HG03439 (cell line): ENCODE measurements at regions not wholly inside any gene's neighbourhood (a gene's known extent, or its start where the extent isn't known, plus 50 kb on each side); places are given as distances from the start of the nearest gene placed in this dataset.

ENCODE experiments used
- ATAC-seq: cut with Tn5 transposase; IDR thresholded peaks from one replicate; pipeline ENCODE4 v1.9.1; 2021; ENCODE audit warnings: mild to moderate bottlenecking, moderate library complexity; ENCODE audit not compliant: unreplicated experiment

DNA sequence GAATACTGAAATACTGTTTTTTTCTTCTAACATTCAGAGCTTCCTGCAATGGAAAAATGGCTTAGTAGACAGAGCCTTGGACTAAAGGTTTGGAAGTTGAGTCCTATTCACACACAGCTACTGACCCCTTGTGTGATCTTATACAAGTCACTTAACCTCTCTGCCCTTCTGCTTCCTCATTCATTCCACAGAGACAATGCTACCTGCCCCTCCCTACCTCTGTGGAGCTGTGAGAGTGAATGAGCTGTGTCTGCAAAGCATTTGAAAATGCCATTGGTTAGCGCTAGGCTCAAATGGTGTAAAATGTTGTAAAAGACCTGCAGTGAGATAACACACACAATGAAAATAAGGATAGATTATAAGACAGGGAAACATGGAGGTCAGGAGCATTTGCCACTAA is 214.4 kb downstream of the BARHL2 start:
- ATAC-seq: no peak

DNA sequence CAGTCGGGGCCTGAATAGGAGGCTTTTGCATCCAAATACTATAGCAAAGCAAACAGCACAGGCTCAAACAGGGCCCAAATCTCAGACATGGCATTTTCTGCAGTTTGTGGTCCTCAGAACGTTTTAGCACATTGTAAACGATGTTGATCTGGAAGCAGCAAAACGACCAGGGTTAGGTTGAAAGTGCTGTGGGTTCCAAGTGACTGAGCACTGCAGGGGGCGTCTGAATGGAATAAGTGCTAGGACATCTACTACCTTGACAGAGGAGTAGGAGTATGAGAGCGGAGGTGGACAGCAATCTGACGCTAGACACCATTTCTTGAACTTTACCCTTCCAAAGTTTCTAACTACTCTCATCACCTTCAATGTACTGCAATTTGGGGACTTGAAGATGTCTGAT is 214.9 kb downstream of the BARHL2 start:
- no peak for ATAC-seq

DNA sequence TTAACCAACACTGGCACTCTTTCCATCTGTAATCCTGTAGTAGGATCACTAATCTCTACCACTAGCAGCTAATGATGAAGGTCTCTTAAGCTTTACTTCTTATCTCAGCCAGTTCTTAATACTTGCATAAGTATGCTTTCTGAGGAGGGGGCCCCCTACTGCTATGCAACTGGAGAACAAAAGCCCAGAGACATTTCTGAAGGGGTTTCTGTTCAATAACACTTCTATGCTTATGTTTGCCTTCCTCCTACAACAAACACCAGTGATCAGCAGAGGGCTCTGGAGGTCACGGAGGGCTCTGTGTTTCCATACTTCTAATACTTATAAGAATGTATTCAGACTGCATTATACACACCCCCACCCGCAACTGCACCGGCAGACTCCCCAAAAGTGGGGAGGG is 215.8 kb downstream of the BARHL2 start:
- no peak for ATAC-seq

GRCh38 chr1:90494748-90495282 is 222.3 kb downstream of the BARHL2 start:
- no peak for ATAC-seq

DNA sequence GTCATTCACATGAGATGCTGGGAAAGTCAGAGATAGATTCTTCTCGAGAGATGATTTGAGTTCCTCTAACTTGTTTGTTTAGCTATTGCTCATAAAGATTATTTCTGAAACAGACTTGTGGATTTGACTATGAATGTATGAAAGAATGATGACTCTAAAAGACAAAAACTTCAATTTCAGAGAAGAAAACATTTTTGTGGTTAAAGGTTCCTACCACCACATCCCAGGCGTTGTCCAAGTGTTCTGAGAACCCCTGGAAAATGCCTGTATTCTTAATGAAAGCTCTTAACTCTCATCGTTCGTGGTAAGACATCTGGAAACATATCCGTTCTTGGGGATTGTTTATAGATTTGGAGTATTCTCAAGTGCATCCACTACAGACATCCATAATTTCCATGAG is 228.7 kb downstream of the BARHL2 start:
- no peak for ATAC-seq

DNA sequence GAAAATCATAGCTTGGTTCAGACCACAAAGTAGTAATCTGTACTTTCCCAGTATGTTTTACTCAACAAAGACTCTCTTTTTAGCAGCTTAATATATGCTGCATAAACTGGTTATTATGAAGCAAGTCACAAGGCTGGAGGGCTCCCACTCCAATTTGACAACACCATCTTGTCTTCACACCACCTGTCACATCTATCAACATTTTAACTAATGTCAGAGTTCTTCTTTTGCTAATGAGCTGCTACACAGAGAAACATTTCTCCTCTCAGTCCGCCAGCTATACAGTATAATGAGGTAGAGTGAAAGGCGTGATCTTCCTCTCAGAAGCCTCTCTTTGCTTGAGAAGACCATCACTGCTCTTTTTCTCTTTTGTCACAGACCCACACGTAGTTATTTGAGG is 230.1 kb downstream of the BARHL2 start:
- no peak for ATAC-seq

- ATAC-seq: no peak
Observed at GRCh38 chr1:90486134-90486824, 230.8 kb downstream of the BARHL2 start.

DNA sequence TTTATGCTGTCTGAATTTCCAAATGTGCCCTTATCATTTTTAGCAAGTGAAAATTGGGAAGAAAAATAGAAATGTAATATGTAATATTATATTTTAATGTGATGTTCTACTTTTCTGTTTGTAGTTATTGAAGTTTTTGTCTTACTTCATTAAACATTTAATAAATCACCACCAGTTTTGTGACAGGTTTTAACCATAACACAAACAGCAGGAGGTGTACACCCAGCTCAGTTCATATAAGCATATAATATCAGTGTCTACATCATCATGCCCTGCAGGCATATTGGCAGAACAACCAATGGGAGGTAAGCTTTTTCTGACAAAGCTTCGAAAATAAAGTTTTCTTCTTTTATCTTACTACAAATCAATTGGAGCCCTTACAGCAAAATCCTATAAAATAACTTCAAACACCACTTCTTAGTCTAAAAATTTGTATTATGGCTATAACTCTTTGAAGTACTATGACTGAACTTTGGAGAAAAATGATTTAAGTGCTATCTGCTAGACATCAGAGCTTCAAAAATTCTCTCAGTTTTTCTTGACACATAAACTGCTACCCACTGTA is 236.7 kb downstream of the BARHL2 start:
- no peak for ATAC-seq

DNA sequence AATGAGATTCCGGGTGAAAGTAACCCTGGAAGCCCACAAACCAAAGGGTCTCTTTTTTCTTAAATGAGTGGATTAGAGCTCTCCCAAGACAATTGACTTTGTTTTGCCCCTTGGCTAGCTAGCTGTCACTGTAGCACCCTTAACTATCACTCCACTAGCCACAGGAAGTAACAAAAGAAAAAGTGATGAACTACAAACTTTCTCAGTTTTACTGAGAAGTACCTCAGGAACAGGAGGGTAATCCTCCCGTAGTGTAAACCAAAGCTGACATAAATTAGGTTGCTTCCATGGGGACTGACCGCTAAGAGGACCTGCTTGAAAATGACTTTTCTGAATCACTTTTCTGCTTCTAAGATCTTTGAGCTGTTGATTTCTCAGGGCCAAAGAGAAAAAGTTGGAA is 240.1 kb downstream of the BARHL2 start:
- no peak for ATAC-seq

GRCh38 chr1:90476411-90476810 is 240.7 kb downstream of the BARHL2 start:
- ATAC-seq: no peak

GRCh38 chr1:90475631-90476030 is 241.5 kb downstream of the BARHL2 start:
- no peak for ATAC-seq

DNA sequence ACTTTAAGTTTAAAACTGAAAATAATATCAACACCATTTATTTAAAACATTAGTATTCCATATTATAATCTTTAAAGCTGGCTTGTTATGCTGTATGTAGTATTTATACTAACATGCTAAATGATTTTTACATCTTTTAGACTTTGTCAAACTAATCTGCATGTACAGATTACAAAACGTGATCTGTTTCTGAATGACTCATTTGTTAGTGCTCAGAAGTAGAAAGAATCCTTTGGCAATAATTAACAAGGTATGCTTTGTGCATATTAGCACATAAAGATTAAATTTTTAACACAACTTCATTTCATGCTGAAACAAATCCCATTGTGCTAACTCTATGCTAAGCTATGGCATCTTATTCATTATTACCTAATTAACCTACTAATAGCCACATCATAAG is 242.4 kb downstream of the BARHL2 start:
- ATAC-seq: no peak

DNA sequence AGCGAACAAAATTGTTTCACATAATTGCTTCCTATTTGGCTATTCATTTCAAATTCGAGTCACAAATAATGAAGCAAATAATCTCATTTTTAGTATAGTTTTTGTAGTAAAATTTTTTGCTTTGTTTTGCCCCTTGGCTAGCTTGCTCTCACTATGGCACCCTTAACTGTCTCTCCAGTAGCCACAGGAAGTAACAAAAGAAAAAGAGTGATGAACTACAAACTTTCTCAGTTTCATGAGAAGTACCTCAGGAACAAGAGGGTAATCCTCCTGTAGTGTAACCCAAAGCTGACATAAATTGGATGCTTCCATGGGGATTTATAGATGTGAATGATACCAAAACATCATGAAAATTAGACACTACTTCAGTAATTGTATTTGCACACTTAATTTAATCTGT is 242.9 kb downstream of the BARHL2 start:
- no peak for ATAC-seq

DNA sequence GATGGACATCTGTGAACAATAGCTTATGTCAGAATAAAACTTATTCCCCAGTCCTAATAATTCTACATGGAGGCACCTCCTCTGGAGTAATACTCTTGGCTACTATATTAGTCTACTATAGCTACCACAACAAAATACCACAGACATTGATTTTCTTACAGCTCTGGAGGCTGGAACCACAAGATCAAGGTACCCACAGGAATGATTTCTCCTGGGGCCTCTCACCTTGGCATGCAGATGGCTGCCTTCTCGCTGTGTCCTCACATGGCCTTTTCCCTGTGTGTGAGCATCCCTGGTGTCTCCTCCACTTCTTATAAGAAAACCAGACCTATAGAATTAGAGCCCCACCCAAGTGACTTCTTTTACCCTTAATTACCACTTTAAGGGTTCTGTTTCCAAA is 244.3 kb downstream of the BARHL2 start:
- no peak for ATAC-seq

DNA sequence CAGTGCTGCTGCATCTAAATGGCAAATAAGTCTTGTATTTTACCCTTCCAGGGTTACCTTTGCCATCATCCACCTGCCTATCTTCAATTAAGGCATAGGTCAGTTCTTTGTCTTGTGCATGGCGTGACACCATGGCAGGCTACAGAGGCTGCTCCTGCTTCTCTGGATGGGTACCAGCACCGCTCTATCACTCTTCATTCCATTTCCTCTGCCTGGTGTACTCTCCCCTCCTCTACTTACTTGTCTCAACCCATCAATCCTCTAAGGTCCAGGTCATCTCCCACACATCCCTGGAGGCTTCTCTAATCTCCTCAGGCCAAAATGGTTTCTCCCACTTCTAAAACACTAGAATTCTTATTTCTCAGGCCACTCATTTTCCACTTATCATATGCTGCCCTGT is 257.5 kb downstream of the BARHL2 start:
- no peak for ATAC-seq

DNA sequence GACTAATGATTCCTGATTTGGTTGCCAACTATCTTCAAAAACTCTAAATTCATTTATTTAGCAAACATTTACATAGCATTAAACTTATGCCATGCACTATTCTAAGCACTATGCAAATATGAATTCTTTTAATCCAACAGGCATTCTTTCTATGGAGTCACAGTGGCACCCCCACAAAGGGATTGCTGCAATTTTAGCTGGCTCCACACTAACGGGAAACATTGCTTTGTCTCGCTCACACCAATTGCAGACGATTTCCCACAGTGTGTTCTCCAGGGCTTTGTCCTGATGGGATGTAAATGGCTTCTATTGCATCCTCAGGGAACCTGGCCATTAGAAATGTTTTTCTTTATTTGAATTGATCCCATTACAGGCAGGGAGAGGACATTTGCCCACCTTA is 259.1 kb downstream of the BARHL2 start:
- ATAC-seq: no peak

DNA sequence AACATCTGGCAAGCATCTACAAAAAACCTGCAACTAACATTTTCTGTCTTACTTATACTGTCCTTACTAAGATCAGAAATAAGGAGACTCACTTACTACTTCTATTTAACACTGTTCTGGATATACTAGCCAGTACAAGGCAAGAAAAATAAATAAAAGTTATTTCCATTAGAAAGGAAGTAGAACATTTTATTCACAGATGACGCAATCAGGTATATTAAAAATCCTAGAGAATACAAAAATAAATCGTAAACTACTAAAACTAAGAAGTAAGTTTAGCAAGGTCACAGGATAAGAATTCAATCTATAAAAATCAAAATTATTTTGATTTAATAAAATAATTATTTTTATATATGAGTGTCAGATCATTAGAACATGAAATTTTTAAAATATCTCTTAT is 264.6 kb downstream of the BARHL2 start:
- no peak for ATAC-seq

DNA sequence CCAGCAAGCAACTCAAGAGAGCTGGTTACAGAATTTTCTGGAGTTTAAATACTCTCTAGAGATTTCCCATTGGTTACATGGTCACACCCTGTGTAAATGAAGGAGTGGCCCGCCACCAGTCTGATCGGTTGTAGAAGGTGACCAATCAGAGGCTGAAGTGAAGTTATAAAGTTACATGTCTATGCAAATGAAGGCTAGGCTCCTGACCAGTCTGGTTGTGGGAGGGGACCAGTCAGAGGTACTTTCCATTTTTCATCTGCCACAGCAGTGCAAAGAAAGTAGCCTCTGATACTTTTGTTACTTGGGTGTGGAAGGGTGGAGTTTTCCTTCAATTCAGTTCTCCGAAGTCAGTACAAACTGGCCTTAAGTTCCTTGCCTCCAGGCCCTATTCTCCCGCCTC is 273.7 kb downstream of the BARHL2 start:
- no peak for ATAC-seq

GRCh38 chr1:90435351-90435750 is 281.8 kb downstream of the BARHL2 start:
- no peak for ATAC-seq

- ATAC-seq: no peak
Observed at GRCh38 chr1:90434460-90434859, 282.6 kb downstream of the BARHL2 start.

DNA sequence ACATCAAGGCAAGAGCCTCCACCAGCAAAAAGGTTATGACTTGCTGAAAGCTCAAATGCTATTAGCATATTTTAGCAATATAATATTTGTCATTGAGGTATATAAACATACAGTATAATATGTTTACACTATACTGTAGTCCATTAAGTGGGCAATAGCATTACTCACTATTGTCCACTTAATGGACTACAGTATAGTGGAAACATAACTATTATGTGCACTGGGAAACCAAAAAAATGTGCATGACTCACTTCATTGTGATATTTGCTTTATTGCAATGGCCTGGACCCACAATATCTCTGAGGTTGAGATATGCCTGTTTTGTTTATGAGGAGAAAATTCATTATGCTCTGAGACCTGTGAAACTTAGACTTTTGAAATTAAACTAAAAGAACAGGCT is 300.0 kb downstream of the BARHL2 start:
- ATAC-seq: no peak

- no peak for ATAC-seq
Observed at GRCh38 chr1:90414201-90414600, 302.9 kb downstream of the BARHL2 start.

GRCh38 chr1:90413519-90413918 is 303.6 kb downstream of the BARHL2 start:
- no peak for ATAC-seq
